ENCODE measurements at regions not wholly inside any gene's neighbourhood (a gene's known extent, or its start where the extent isn't known, plus 50 kb on each side); places are given as distances from the start of the nearest gene placed in this dataset.

DNA sequence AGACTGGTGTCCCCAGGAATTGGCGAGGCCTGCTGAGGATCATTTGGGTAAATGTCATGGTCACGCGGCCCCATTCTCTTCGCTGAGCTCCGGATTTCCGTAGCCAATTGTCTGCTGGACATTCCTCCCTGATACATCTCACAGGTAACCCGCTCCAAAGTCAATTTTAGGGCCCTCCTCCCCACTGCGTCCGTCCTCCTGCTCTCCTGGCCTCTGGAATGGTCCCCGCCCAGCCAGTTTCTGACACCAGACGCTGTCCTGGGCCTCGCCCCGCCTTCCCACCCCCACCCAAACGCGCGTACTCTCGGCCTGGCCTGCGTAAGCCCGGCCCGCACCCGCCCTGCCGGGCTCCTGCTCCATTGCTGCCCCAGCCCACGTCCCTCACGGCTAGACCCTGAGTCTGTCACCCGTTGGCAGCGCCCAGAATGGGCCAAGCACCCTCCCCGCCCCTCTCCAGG, 202.0 kb downstream of the AUH start:
- no peaks in the 10 kb centered on the region for H3K27me3 Mint-ChIP-seq (ENCODE audit: low read depth, unreplicated experiment)
- H3K27ac ChIP-seq (ENCODE audit: low read depth, low read length) = no peak overlapping the region
- no peak overlapping the region for H3K27ac Mint-ChIP-seq (ENCODE audit: unreplicated experiment)
- H3K9ac ChIP-seq (ENCODE audit: low read length) = no peak overlapping the region
- H3K27me3 ChIP-seq (ENCODE audit: insufficient read depth, low read length) = no peaks in the 10 kb centered on the region
- H3K4me3 Mint-ChIP-seq (ENCODE audit: unreplicated experiment) = no peak overlapping the region
- TF ChIP-seq, protein P1, sequence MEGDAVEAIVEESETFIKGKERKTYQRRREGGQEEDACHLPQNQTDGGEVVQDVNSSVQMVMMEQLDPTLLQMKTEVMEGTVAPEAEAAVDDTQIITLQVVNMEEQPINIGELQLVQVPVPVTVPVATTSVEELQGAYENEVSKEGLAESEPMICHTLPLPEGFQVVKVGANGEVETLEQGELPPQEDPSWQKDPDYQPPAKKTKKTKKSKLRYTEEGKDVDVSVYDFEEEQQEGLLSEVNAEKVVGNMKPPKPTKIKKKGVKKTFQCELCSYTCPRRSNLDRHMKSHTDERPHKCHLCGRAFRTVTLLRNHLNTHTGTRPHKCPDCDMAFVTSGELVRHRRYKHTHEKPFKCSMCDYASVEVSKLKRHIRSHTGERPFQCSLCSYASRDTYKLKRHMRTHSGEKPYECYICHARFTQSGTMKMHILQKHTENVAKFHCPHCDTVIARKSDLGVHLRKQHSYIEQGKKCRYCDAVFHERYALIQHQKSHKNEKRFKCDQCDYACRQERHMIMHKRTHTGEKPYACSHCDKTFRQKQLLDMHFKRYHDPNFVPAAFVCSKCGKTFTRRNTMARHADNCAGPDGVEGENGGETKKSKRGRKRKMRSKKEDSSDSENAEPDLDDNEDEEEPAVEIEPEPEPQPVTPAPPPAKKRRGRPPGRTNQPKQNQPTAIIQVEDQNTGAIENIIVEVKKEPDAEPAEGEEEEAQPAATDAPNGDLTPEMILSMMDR (IDR thresholded peaks at IDR 0.05; ENCODE audit: insufficient read depth, low read depth, low read length) = no peak
- no peak for TF ChIP-seq EZH2 (IDR thresholded peaks at IDR 0.05; ENCODE audit: insufficient read depth, low read length)
- no peak overlapping the region for H2AFZ ChIP-seq (ENCODE audit: low read depth, low read length)
- no peaks in the 10 kb centered on the region for H3K36me3 ChIP-seq (ENCODE audit: insufficient read depth, low read length)
- no peak overlapping the region for H3K4me2 ChIP-seq (ENCODE audit: low read length)
- H3K4me1 ChIP-seq (ENCODE audit: insufficient read depth, low read length) = peaks cover 29% of the 10 kb centered on the region
- H3K36me3 Mint-ChIP-seq (ENCODE audit: low read depth, unreplicated experiment) = no peaks in the 10 kb centered on the region
- H3K4me3 ChIP-seq (ENCODE audit: insufficient read depth, low read depth, low read length) = no peak overlapping the region
- no peaks in the 10 kb centered on the region for H3K9me3 Mint-ChIP-seq (ENCODE audit: unreplicated experiment)
- DNase-seq (ENCODE audit: low read depth) (no peak), FAIRE-seq (no peak)
- H4K20me1 ChIP-seq (ENCODE audit: insufficient read depth, low read length) = no peaks in the 10 kb centered on the region
- peaks cover 32% of the 10 kb centered on the region for H3K4me1 Mint-ChIP-seq (ENCODE audit: low read depth, unreplicated experiment)
- H3K79me2 ChIP-seq (ENCODE audit: insufficient read depth, low read length) = no peaks in the 10 kb centered on the region
- no peaks in the 10 kb centered on the region for H3K9me3 ChIP-seq (ENCODE audit: insufficient read depth, low read depth, low read length)

DNA sequence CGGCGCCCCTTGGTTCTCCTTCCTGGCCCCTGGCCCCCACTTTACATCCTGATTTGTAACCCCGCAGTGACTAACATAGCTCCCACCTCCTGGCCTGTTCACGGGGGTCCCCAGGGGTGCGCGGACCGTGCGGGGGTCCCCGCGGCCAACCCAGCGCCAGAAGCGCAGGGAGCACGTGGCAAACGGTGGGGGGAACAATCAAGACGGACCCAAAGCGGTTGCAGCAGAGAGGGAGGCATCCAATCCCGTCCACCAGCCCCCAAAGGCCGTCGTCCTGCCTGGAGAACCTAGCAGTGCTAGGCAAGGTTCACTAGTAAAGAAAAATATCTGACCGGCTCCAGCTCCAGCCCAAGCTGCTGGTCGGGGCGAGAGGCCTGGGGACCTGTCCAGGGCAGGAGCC, 201.5 kb downstream of the AUH start:
- no peaks in the 10 kb centered on the region for H3K79me2 ChIP-seq (ENCODE audit: insufficient read depth, low read length)
- no peaks in the 10 kb centered on the region for H3K36me3 Mint-ChIP-seq (ENCODE audit: low read depth, unreplicated experiment)
- no peak overlapping the region for H2AFZ ChIP-seq (ENCODE audit: low read depth, low read length)
- H3K4me3 Mint-ChIP-seq (ENCODE audit: unreplicated experiment) = no peak overlapping the region
- DNase-seq (ENCODE audit: low read depth) (no peak), FAIRE-seq (no peak)
- H3K9me3 Mint-ChIP-seq (ENCODE audit: unreplicated experiment) = no peaks in the 10 kb centered on the region
- no peak overlapping the region for H3K4me3 ChIP-seq (ENCODE audit: insufficient read depth, low read depth, low read length)
- no peak overlapping the region for H3K27ac ChIP-seq (ENCODE audit: low read depth, low read length)
- H3K4me1 Mint-ChIP-seq (ENCODE audit: low read depth, unreplicated experiment) = peaks cover 37% of the 10 kb centered on the region
- TF ChIP-seq EZH2 (IDR thresholded peaks at IDR 0.05; ENCODE audit: insufficient read depth, low read length) = no peak
- TF ChIP-seq, protein P1 (IDR thresholded peaks at IDR 0.05; ENCODE audit: insufficient read depth, low read depth, low read length) = no peak
- H3K27me3 Mint-ChIP-seq (ENCODE audit: low read depth, unreplicated experiment) = no peaks in the 10 kb centered on the region
- no peaks in the 10 kb centered on the region for H3K9me3 ChIP-seq (ENCODE audit: insufficient read depth, low read depth, low read length)
- H4K20me1 ChIP-seq (ENCODE audit: insufficient read depth, low read length) = no peaks in the 10 kb centered on the region
- H3K36me3 ChIP-seq (ENCODE audit: insufficient read depth, low read length) = no peaks in the 10 kb centered on the region
- no peak overlapping the region for H3K27ac Mint-ChIP-seq (ENCODE audit: unreplicated experiment)
- no peaks in the 10 kb centered on the region for H3K27me3 ChIP-seq (ENCODE audit: insufficient read depth, low read length)
- peaks cover 34% of the 10 kb centered on the region for H3K4me1 ChIP-seq (ENCODE audit: insufficient read depth, low read length)
- no peak overlapping the region for H3K9ac ChIP-seq (ENCODE audit: low read length)
- no peak overlapping the region for H3K4me2 ChIP-seq (ENCODE audit: low read length)

DNA sequence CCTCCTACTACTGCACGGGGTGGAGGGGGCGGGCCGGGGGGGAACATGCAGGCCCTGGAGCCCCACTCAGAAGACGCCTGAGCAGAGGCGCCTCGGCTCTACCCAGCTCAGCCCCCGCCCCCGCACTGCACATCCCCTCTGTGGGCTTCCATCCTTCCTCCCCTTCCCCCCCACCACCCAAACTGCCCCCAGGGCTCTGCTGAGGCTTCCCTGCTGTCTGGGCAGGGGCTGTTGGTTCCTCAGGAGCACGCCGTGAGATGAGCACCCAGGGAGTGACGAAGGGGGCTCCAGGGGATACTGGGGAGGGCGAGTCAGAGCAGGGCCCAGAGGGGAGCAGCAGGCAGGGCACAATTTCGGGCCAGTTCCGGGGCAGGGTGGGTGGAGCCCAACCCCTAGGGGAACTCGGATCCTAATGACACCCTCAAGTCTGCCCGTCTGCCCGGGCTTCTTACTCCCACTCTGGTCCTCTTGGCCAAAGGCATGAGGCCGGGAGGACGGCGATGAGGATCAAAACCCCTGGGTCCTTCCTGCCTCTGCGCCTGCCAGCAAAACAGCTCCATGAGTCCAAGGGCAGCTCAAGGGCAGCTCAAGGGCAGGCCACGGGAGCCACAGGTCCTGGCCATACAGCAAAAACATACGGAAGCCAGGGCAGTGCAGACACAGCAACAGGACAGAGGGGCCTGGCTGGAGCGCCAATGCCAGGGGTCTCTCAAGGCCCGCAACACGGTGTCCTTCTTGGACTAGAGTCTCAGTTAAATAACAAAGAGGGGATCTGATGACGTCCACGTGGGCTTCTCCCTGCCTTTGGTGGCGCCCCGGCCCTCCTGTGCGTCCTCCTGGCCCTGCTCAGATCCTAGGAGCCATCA, 200.9 kb downstream of the AUH start:
- Mint-ChIP-seq H3K9me3 (ENCODE audit: unreplicated experiment) (no peaks in the 10 kb centered on the region), H3K36me3 (ENCODE audit: low read depth, unreplicated experiment) (no peaks in the 10 kb centered on the region), H3K4me3 (ENCODE audit: unreplicated experiment) (no peak overlapping the region), H3K27ac (ENCODE audit: unreplicated experiment) (no peak overlapping the region), H3K4me1 (ENCODE audit: low read depth, unreplicated experiment) (peaks cover 39% of the 10 kb centered on the region), H3K27me3 (ENCODE audit: low read depth, unreplicated experiment) (no peaks in the 10 kb centered on the region)
- Histone ChIP-seq H4K20me1 (ENCODE audit: insufficient read depth, low read length) (no peaks in the 10 kb centered on the region), H3K4me3 (ENCODE audit: insufficient read depth, low read depth, low read length) (no peak overlapping the region), H3K79me2 (ENCODE audit: insufficient read depth, low read length) (no peaks in the 10 kb centered on the region), H3K27me3 (ENCODE audit: insufficient read depth, low read length) (no peaks in the 10 kb centered on the region), H2AFZ (ENCODE audit: low read depth, low read length) (no peak overlapping the region), H3K4me1 (ENCODE audit: insufficient read depth, low read length) (peaks cover 37% of the 10 kb centered on the region), H3K9me3 (ENCODE audit: insufficient read depth, low read depth, low read length) (no peaks in the 10 kb centered on the region), H3K4me2 (ENCODE audit: low read length) (no peak overlapping the region), H3K27ac (ENCODE audit: low read depth, low read length) (no peak overlapping the region), H3K36me3 (ENCODE audit: insufficient read depth, low read length) (no peaks in the 10 kb centered on the region), H3K9ac (ENCODE audit: low read length) (no peak overlapping the region)
- no peak for TF ChIP-seq EZH2 (IDR thresholded peaks at IDR 0.05; ENCODE audit: insufficient read depth, low read length)
- TF ChIP-seq, protein P1 (IDR thresholded peaks at IDR 0.05; ENCODE audit: insufficient read depth, low read depth, low read length) = no peak
- DNase-seq (ENCODE audit: low read depth) = no peak
- no peak for FAIRE-seq

All from astrocyte (in vitro differentiated cells and primary cell).